GM19328 (cell line): ENCODE measurements at regions not wholly inside any gene's neighbourhood (a gene's known extent, or its start where the extent isn't known, plus 50 kb on each side); places are given as distances from the start of the nearest gene placed in this dataset.

Experiments
- ATAC-seq: cut with Tn5 transposase; IDR thresholded peaks from one replicate; pipeline ENCODE4 v1.9.1; 2021; ENCODE audit warnings: mild to moderate bottlenecking, moderate library complexity; ENCODE audit not compliant: unreplicated experiment

DNA sequence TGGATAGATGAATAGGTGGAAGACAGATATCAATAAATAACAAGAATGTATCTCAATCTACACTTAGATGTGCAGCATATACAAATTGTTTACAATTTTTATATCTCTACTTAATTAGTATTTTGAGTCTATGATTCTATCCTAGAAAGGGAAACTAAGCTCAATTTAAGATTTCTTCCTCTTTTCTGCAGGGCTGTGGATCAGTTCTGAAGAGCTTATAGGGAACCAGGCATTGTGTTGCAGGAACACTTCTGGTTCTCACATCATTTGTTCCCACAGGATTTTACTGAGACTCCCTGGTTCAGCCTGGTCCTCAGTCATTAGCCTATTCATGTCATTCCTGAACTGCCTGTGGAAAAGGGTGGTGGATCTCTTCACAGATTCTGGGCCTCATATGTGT lies 105.8 kb downstream of the TNFSF18 start:
- no peak for ATAC-seq

DNA sequence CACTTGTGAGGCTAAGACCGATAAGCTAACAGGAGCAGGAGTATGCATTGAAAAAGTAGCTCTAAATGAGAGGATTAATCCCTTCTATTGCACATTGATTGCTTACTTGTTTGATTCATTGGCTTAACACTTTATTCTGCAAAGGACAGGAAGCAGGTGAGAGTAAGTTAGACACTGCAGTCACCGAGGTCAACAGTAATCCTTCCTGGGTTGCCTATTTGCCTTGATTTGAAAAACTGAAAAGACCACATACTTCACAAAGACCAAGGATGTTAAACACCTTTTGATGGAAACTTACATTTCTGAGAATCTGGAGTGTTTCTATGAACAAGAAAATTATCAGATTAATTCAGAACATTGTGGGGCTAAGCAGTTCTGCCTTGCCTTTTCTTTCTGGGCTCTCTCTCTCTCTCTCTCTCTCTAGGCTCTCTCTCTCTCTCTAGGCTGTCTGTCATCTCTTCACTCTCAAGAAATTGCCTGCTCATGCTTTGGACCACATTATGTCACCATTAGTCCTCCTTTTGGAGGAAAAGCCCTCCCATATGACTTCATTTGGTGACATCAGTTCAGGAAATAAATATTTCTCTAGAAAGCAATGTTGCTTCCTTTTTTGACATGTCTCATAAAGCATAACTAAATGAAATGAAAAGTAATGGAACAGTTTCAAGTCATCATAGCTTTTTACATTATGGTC lies 103.8 kb downstream of the TNFSF18 start:
- ATAC-seq, result no peak

DNA sequence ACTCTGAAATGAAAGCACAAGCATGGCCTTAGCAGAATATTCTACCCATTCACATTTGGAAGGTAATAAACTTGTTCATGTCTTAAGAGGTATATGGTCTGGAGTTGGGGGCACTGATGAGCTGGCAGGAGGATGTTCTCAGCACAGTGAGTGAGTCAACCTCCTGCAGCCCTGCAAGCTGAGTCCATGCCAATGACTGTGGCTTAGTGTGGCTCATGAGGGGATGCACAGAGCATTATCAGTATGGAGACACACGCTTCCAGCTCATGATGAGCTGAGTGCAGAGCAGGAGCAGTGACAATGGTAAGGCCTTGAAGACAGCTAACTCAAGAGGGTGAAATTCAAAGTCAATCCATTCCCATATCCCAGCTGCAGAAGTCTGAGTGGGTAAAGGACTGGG lies 102.3 kb downstream of the TNFSF18 start:
- ATAC-seq, result no peak

DNA sequence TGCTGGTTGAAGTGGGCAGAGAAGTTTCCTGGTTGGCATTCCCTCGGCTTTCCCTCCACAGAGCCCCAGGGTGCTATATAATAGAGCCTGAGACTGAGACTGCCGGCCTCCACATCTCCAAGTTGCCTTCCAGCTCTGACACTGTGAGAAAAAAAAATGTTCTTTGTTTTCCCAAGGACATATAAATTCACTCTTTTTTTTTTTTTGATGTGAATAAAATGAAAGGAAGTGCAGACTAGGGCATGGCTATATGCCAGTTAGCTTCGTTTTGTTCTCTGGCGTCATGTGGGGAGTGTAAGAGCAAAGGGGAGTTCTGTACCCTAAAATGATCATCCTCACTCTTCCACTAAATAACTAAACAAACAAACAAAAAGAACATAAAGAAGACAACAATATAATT lies 101.6 kb downstream of the TNFSF18 start:
- no peak for ATAC-seq

DNA sequence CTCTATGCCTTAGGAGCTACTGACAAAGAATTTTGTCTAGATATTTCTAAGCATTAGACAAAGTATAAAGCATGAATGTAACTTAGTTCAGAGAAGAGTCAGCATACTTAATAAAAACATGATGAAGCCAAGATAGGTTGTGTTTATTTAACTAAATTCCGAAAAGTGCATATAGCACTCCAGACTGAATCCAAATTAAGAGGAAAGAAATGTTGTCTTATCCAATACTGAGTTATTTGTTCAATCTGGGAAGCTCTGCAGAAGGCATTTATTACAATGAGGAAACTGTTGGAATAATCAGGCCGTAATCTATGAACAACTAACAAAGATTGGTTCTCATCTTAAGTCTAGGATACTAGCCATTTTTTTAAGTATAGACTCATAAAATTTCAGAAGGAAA lies 100.2 kb downstream of the TNFSF18 start:
- ATAC-seq, result no peak

DNA sequence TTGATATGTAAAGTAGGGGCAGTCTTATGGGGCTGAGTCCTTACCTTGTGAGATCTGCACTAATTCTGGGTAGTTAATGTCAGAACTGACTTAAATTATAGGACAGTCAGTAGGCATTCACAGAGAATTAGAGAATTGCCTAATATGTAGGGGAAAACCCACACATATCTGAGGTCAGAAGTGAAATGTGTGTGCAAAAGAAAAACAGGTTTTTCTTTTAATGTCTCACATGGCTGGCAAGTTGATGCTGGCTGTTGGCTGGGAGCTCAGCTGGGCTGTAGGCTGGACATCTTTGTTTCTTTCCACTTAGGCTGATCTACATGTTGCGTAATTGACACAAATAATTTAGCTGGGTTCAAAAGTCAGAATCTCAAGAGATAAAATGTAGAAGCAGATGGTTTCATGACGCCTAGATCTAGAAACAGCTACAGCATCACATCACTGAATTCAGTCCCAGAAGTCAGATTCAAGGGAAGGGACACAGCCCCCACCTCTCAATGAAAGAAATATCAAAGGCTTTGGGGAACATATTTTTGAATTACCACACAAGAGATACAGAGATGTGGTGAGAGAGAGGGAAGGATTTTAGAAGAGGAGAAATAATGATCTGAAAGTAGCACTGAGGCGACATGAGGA lies 98.9 kb downstream of the TNFSF18 start:
- ATAC-seq, result no peak

DNA sequence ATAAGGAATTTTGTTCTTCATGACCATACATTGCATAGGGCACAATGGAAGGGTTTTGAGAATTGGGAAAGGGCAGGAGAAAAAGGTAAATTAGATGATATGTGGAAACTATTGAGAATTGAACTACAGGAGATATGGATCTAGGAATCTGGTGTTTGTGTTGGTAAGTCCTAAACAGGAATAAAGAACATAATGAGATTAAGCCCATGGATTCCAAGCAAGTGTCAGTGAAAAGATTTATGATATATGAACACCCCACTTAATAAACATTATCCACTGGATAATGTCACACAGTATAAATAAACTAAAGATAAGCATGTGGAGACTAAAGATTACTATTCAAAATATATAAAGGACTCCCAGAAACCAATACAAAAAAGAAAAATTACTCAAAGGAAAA lies 98.2 kb downstream of the TNFSF18 start:
- ATAC-seq, result no peak

DNA sequence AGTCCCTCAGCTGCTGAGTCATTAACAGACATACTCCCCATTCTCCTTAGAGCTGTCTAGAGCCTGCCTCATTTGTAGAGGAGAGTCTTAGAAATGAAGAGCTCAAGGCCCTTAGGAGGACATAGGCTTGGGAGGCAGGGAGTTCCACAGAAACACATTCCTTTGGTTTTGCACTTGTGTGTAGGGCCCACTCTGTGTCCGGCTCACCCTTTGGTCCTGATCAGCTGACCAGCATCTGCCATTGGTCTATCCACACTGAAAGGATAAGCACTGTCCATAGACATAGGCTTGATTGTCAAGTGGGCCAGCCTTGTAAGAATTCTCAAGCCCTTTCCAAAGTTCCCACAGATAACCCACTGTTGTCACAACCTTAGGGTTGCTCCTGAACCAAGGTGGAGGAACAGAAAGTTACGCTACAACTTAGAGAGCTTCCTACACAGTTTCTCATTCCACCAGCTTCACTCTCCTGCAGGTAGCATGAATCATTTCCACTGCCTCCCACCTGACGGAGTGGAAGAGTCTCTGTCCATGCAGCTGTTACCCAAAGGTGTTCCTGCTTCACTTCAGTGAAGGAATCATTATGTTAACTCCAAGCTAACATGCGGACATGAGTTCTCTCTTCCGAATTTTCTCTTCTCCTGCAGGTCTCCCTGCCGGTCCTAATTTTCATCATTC lies 96.1 kb downstream of the TNFSF18 start:
- no peak for ATAC-seq

DNA sequence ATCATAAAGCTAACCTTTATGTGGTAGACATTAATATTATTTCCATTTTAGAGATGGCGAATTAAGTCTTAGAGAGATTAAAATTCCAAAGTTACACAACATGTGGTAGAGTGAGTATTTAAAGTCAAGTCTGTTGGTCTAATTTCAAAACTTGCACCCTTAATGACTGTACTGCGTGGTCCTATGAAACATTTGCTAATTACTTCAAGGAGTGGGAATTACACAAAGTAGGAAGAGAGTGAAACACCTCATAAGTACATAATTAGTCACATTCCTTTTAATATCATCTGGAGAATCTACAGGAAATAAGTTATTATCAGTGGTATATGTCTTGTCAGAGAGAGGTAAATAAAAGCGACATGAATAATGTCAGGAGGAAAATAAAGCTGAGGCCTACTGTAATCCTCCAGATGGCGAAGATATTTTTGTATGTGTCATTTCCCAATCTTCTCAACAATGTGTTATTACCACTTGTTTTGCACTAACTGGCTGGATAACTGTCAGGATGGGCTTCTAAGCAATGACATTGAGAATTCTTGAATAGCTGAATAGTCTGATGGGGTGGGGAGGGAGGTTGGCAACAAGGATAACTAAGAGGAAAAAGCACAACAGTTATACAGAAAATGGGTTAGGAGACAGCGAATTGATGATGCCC lies 95.5 kb downstream of the TNFSF18 start:
- no peak for ATAC-seq

DNA sequence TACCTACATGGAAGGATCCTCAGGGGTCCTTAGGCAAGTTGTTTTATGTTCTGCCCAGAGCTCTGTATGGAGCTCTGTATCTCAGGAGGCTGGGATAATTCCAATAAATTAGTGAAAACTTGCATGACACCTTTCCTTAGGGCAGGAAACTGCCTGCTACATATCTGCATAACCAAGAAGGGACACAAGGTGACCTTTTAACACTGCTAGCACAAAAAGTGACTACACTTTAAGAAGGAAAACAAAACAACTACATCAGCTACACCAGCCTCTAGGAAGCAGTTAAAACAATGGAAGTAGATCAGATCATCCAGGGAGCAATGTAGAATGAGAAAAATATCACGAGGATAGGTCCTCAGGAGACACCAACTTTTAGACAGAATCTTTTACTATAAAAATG lies 93.9 kb downstream of the TNFSF18 start:
- ATAC-seq, result no peak

DNA sequence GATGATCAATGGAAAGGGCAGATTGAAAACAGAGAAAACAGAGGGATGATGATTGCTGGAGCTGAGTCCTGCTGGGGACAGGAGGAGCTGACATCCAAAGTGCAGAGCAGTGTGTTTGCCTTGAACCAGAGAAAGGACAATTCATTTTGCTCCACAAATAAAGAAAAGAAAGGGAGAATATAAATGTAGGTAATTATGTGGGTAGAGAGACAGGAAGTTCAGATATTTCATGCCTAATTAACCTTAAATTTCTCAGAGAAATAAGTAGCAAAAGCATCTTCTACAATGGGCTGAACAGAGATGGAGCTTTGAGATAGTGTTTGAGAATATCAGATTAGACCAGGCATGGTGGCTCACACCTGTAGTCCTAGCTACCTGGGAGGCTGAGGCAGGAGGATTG lies 93.2 kb downstream of the TNFSF18 start:
- no peak for ATAC-seq

DNA sequence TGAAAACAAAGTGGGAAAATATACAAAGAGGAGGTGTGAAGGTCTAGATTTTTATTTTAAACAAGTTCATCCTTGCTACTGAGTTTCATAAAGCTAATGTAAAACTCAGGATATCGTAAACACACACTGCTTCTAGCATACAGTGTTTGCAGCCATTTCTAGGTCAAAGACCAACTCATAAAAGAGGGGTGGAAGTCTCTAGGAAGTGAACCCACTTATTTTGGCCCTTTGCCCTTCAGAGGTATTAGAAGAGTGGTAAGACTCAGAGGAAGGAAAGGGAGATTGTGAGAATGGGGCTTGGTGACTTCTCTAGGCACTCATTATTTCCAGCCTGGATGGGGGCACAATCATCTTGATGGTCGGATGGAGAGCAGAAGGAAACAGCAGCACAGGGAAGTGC lies 91.2 kb downstream of the TNFSF18 start:
- no peak for ATAC-seq

DNA sequence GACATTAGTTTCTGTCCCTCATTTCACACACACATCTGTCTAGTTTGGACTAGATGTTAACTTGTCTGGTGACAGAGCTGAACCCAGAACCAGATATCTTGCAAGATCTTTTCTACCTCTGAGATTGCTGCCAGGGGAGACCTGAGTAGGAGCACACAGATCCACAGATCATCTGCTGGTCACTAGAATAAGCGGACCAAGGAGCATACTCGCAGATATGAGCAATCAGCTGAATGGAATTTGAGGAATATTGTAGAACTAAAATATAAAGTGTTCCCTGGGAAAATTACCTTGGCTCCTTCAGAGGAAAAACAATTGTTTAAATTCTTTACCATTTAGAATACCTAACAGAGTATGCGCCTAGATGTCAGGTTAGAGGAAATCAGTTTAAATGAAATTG lies 90.7 kb downstream of the TNFSF18 start:
- no peak for ATAC-seq

DNA sequence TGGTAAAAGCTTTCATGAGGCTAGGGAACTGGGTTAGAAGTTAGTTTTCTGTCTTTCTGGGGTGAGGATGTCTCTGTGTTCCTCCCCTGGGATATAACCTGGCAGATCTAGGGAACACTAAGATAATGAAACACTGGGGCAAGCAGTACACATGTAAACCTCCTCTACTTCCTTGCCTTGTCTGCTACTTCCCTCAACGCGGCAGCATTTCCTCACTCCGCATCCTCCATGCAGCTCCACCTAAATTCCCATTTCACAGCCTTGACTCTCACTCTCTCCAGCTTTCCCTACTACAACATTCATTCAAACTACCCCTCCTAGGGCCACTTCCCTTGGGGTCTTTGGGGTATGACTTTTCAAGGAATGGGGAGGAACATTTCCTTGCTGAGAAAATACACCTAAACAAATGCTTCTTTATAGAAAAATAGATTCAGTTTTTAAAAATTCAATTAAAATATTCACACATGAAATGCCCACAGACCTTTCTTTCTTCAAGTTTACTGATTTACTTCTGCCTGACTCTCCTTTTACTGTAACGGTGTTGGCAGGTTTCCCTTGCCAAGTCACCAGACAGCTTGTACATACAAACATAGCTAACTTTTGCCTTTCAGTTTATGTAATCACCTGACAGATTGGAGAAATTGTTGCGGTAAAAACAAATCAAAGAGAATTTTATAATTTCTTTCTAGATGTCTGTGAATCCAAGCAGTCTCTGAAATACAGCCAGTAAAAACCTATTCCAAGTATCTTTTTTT lies 90.1 kb downstream of the TNFSF18 start:
- no peak for ATAC-seq

DNA sequence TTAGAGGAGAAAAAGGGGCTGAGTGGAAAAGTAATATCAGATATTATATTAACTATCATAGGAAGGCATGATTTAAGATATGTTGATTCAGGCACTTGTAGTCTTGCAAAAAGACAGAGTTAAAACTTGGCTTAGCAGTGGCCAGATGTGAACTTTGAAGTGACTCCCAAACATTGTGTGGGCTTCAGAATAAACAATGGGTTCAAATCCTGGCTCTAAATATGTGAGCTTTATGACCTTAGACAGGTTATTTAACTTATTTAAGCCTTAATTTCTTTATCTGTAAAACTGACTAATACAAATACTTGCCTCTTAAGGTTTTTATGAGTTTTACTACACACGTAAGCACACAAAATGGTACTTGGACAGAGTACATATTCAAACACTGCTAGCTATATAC lies 85.9 kb downstream of the TNFSF18 start:
- no peak for ATAC-seq

DNA sequence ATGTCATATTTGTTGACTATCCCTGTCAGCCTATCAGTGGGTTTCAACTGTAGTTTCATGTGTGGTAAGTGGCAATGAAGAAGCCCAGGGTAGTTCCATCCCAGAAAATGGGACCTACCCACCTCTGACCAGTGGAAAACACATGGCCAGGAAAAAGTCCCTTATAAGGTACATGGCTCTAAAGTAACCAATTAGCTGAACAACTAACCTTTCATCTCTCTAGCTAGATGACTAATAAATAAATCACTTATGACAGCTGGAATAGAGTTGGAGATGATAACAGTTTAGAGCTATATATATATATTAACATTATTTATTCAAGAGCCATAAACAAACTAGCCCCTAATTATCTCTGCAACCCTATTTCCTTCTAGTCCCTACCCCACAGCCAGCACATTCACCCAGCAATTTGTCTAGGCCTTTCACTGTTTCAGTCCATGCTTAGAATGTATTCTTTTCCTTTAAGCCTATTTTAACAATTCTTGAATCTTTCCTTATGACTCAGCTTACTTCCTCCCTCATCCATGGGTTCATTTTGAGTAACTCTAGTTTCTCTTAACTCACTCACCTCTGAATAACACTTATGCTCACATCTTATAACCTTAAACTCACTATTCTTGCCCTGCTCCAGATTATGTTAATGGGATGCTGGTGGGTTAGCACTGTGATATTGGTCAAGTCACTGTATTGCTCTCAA lies 83.7 kb downstream of the TNFSF18 start:
- no peak for ATAC-seq

DNA sequence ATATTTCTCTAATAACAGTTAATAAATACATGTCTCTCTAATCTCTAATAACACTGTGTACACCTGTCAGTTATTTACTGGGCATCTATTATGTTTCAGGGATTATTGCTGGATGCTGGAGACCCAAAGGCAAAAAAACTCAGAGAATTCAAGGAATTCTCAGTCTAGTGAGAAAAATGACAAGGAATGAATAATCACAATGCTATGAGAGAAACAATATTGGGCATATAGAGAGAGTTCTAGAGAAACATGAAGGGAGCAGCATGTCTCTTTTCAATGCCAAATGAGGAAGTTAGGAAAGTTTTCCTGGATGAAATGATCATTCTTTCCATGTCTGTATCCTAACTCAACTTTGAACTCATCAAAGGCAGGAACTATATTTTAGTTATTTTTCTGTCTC lies 82.8 kb downstream of the TNFSF18 start:
- ATAC-seq, result no peak

DNA sequence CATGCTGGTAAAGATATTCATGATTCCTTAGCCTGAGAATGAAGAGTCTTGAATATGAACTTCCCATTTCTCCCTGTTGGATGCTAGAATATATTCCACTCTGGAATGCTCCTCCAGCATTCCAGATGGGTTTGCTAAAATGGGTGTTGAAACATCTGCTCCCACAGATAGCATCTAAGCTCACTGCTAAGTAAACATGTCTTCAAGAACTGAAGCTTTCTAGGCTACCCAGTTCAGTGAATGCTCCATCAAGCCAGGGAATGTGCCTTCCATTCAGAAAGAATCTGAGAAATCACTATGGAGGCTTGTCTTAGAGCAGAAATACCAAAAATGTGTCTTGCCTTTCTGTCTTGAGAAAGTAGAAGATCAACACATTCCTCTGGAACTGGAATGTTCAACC lies 81.1 kb downstream of the TNFSF18 start:
- no peak for ATAC-seq

DNA sequence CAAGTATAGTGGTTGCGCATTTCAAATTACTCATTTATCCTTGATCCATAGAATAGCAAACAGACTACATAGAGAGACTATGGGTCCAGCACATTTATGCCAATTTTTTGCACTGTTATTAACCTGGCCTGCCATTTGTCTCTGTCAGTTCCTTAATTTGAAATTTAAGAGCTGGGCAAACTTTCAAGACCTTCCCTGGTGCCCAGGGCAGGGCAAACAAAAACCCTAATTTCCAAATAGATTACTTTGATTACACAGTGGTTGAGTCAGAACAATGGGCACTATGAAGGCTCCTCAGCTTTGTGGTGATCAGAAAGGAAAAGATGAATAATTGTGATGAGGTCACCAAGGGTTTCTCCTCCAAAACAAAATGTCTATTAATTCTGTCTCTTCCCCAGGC lies 80.6 kb downstream of the TNFSF18 start:
- ATAC-seq, result no peak

DNA sequence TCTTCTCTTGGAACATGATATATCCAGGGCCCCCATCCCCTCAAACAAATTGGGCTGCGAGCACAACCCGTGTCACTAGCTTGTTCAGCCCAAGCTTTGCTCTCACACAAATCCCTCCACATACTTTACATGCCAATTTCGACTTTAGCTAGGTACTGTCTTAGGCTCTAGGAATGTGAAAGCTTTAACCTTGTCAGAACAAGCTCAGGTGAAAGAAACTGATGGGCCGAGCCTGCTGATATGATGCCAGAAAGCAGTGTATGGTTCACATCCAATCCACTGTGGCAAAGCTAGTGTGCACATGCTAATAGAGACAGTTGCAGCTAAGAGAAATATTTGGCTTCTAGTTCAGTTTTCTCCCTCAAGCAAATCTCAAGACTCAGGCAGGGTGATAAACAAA lies 79.5 kb downstream of the TNFSF18 start:
- no peak for ATAC-seq

DNA sequence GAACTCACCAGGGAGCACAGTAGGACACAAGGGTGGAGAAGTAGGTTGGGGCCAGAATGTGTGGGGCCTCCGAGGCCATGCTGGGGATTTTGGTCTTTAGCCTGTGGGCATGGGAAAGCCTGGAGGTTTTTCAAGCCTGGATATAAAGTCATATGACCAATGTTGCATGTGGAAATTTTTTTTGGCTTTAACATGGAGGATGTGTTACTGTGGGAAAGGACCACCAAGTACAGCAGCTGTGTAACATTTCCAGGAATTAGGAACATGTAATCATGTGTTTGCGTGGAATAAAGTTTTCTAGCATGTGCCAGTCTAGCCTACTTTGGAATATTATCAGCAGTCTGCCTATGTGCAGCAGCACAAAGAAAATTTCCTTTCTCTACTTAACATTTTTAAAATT lies 78.5 kb downstream of the TNFSF18 start:
- ATAC-seq, result no peak
